Naive thymus-derived CD8-positive, alpha-beta T cell (primary cell): ENCODE measurements at regions not wholly inside any gene's neighbourhood (a gene's known extent, or its start where the extent isn't known, plus 50 kb on each side); places are given as distances from the start of the nearest gene placed in this dataset.

ENCODE experiments used
- ATAC-seq, 2 donors: fragments of 150-1000 bp; cut with Tn5 transposase in 1 of 2; sonication (Bioruptor Pico), chemical (Tn5 transposase) in 1 of 2; 1 replicate in 1 of 2; 2 replicates in 1 of 2; pipeline ENCODE4 v1.10.0; 2021; ENCODE audit warnings: mild to moderate bottlenecking in 2 of 2, moderate library complexity in 2 of 2
- POLR2A ChIA-PET: fragments of 350-600 bp; sonication (Branson Sonifier 250); formaldehyde crosslinking; loops from one replicate; lab custom pipeline; 2021; ENCODE audit warnings: antibody characterized with exemption; lab: Charles Lee
- DNase-seq, 10 donors: peaks; one replicate each; pipeline versions ENCODE4 v3.0.0 to v3.0.0-alpha.2; 2020 to 2022
- H3K27ac Mint-ChIP-seq, 10 donors: one replicate each; pipeline ENCODE4 v1.8.0; 2020 to 2022; ENCODE audit warnings: mild to moderate bottlenecking in 10 of 10, mixed read lengths in 10 of 10, moderate library complexity in 4 of 10, inconsistent platforms in 1 of 10
- H3K27me3 Mint-ChIP-seq, 5 donors: one replicate each; pipeline ENCODE4 v1.8.0; 2021 to 2022; ENCODE audit warnings: mixed read lengths in 5 of 5
- H3K36me3 Mint-ChIP-seq, 3 donors: one replicate each; pipeline ENCODE4 v1.8.0; 2020 to 2022; ENCODE audit warnings: mixed read lengths in 3 of 3, mild to moderate bottlenecking in 2 of 3, inconsistent platforms in 1 of 3
- H3K4me1 Mint-ChIP-seq, 4 donors: one replicate each; pipeline ENCODE4 v1.8.0; 2021 to 2022; ENCODE audit warnings: mixed read lengths in 4 of 4
- H3K4me3 Mint-ChIP-seq, 10 donors: one replicate each; pipeline ENCODE4 v1.8.0; 2020 to 2022; ENCODE audit warnings: mild to moderate bottlenecking in 10 of 10, mixed read lengths in 10 of 10, moderate library complexity in 6 of 10, inconsistent platforms in 1 of 10
- H3K9me3 Mint-ChIP-seq, 9 donors: one replicate each; pipeline ENCODE4 v1.8.0; 2020 to 2022; ENCODE audit warnings: mixed read lengths in 9 of 9, mild to moderate bottlenecking in 3 of 9, inconsistent platforms in 1 of 9, moderate library complexity in 1 of 9

- POLR2A ChIA-PET: no interaction called here
- no peak overlapping the region for H3K27ac Mint-ChIP-seq
- no peak overlapping the region for H3K4me3 Mint-ChIP-seq
- no peaks in the 10 kb centered on the region for H3K4me1 Mint-ChIP-seq
- DNase-seq (no peak), ATAC-seq (no peak)
- H3K27me3 Mint-ChIP-seq: no peaks in the 10 kb centered on the region
- peaks cover 0 to 13% (median 2%) of the 10 kb centered on the region in 9 donors for H3K9me3 Mint-ChIP-seq
- no peaks in the 10 kb centered on the region for H3K36me3 Mint-ChIP-seq
These were observed 520.4 kb upstream of the LUZP2 start for GRCh38 chr11:23976426-23976825.

GRCh38 chr11:23976841-23977271 lies 520.0 kb upstream of the LUZP2 start:
- POLR2A ChIA-PET: no interaction called here
- Mint-ChIP-seq H3K4me3 (no peak overlapping the region), H3K9me3 (peaks cover 0 to 13% (median 2%) of the 10 kb centered on the region in 9 donors), H3K27ac (no peak overlapping the region), H3K27me3 (no peaks in the 10 kb centered on the region), H3K36me3 (no peaks in the 10 kb centered on the region), H3K4me1 (no peaks in the 10 kb centered on the region)
- ATAC-seq (no peak), DNase-seq (no peak)

- Mint-ChIP-seq H3K27me3 (no peaks in the 10 kb centered on the region), H3K36me3 (no peaks in the 10 kb centered on the region)
These were observed 508.4 kb upstream of the LUZP2 start for GRCh38 chr11:23988381-23989006.

GRCh38 chr11:23990346-23991164 lies 506.3 kb upstream of the LUZP2 start:
- Mint-ChIP-seq H3K4me1 (no peaks in the 10 kb centered on the region), H3K4me3 (no peak overlapping the region), H3K36me3 (no peaks in the 10 kb centered on the region), H3K27me3 (no peaks in the 10 kb centered on the region), H3K9me3 (peaks cover 1 to 22% (median 7%) of the 10 kb centered on the region in 9 donors), H3K27ac (no peak overlapping the region)
- ATAC-seq (no peak), DNase-seq (no peak)
- POLR2A ChIA-PET: no interaction called here

More at GRCh38 chr11:23988381-23989006, 508.4 kb upstream of the LUZP2 start:
- Mint-ChIP-seq H3K9me3 (peaks cover 0 to 22% (median 4%) of the 10 kb centered on the region in 9 donors), H3K4me3 (no peak overlapping the region), H3K4me1 (no peaks in the 10 kb centered on the region), H3K27ac (no peak overlapping the region)
- ATAC-seq: no peak
- DNase-seq: no peak
- POLR2A ChIA-PET: no interaction called here

GRCh38 chr11:23991165-23991539 lies 505.7 kb upstream of the LUZP2 start:
- H3K4me3 Mint-ChIP-seq: no peak overlapping the region
- no peaks in the 10 kb centered on the region for H3K4me1 Mint-ChIP-seq
- DNase-seq: no peak
- POLR2A ChIA-PET: no interaction called here
- peaks cover 0 to 3% (median 0%) of the 10 kb centered on the region in 3 donors for H3K36me3 Mint-ChIP-seq
- peaks cover 1 to 21% (median 8%) of the 10 kb centered on the region in 9 donors for H3K9me3 Mint-ChIP-seq
- ATAC-seq: no peak
- no peaks in the 10 kb centered on the region for H3K27me3 Mint-ChIP-seq
- H3K27ac Mint-ChIP-seq: no peak overlapping the region

- DNase-seq (no peak), ATAC-seq (no peak)
- H3K27ac Mint-ChIP-seq: no peak overlapping the region
- POLR2A ChIA-PET: no interaction called here
- no peaks in the 10 kb centered on the region for H3K4me1 Mint-ChIP-seq
- H3K4me3 Mint-ChIP-seq: no peak overlapping the region
- no peaks in the 10 kb centered on the region for H3K27me3 Mint-ChIP-seq
- peaks cover 0 to 16% (median 0%) of the 10 kb centered on the region in 3 donors for H3K36me3 Mint-ChIP-seq
- H3K9me3 Mint-ChIP-seq: peaks cover 5 to 51% (median 22%) of the 10 kb centered on the region in 9 donors
These were observed 501.0 kb upstream of the LUZP2 start for GRCh38 chr11:23995891-23996290.

GRCh38 chr11:23997356-23997755 lies 499.5 kb upstream of the LUZP2 start:
- Mint-ChIP-seq H3K4me1 (no peaks in the 10 kb centered on the region), H3K27ac (no peak overlapping the region), H3K9me3 (peaks cover 7 to 63% (median 23%) of the 10 kb centered on the region in 9 donors)

GRCh38 chr11:24005202-24005876 lies 491.5 kb upstream of the LUZP2 start:
- DNase-seq: no peak
- Mint-ChIP-seq H3K4me1 (no peaks in the 10 kb centered on the region), H3K36me3 (no peaks in the 10 kb centered on the region), H3K4me3 (no peak overlapping the region), H3K9me3 (peaks cover 0 to 35% (median 9%) of the 10 kb centered on the region in 9 donors), H3K27ac (no peak overlapping the region), H3K27me3 (no peaks in the 10 kb centered on the region)
- POLR2A ChIA-PET: no interaction called here
- ATAC-seq: no peak

More at GRCh38 chr11:23997356-23997755, 499.5 kb upstream of the LUZP2 start:
- Mint-ChIP-seq H3K27me3 (no peaks in the 10 kb centered on the region), H3K4me3 (no peak overlapping the region), H3K36me3 (peaks cover 0 to 16% (median 0%) of the 10 kb centered on the region in 3 donors)
- POLR2A ChIA-PET: no interaction called here
- DNase-seq (no peak), ATAC-seq (no peak)

- no peaks in the 10 kb centered on the region for H3K4me1 Mint-ChIP-seq
- no peak for DNase-seq
- H3K27ac Mint-ChIP-seq: no peak overlapping the region
- H3K36me3 Mint-ChIP-seq: peaks cover 0 to 7% (median 0%) of the 10 kb centered on the region in 3 donors
- peaks cover 0 to 25% (median 13%) of the 10 kb centered on the region in 9 donors for H3K9me3 Mint-ChIP-seq
- no peak overlapping the region for H3K4me3 Mint-ChIP-seq
- POLR2A ChIA-PET: no interaction called here
- H3K27me3 Mint-ChIP-seq: no peaks in the 10 kb centered on the region
- ATAC-seq: no peak
These were observed 453.0 kb upstream of the LUZP2 start for GRCh38 chr11:24043842-24044241.

GRCh38 chr11:24046731-24047130 lies 450.1 kb upstream of the LUZP2 start:
- Mint-ChIP-seq H3K9me3 (peaks cover 0 to 22% (median 13%) of the 10 kb centered on the region in 9 donors), H3K27me3 (no peaks in the 10 kb centered on the region), H3K4me3 (no peak overlapping the region), H3K4me1 (no peaks in the 10 kb centered on the region), H3K36me3 (peaks cover 0 to 7% (median 0%) of the 10 kb centered on the region in 3 donors), H3K27ac (no peak overlapping the region)
- POLR2A ChIA-PET: no interaction called here
- no peak for ATAC-seq
- DNase-seq: no peak

GRCh38 chr11:24056051-24056450 lies 440.8 kb upstream of the LUZP2 start:
- Mint-ChIP-seq H3K9me3 (peaks cover 0 to 5% (median 0%) of the 10 kb centered on the region in 9 donors), H3K4me3 (no peak overlapping the region), H3K36me3 (no peaks in the 10 kb centered on the region), H3K4me1 (no peaks in the 10 kb centered on the region), H3K27me3 (no peaks in the 10 kb centered on the region), H3K27ac (no peak overlapping the region)
- ATAC-seq (no peak), DNase-seq (no peak)
- POLR2A ChIA-PET: no interaction called here

- Mint-ChIP-seq H3K27me3 (no peaks in the 10 kb centered on the region), H3K4me1 (no peaks in the 10 kb centered on the region), H3K4me3 (no peak overlapping the region), H3K36me3 (no peaks in the 10 kb centered on the region), H3K27ac (no peak overlapping the region), H3K9me3 (peaks cover 0 to 9% (median 2%) of the 10 kb centered on the region in 9 donors)
- no peak for ATAC-seq
- DNase-seq: no peak
- POLR2A ChIA-PET: no interaction called here
These were observed 436.7 kb upstream of the LUZP2 start for GRCh38 chr11:24060125-24060524.
